ENCODE measurements at regions not wholly inside any gene's neighbourhood (a gene's known extent, or its start where the extent isn't known, plus 50 kb on each side); places are given as distances from the start of the nearest gene placed in this dataset.

GRCh38 chr5:93352186-93352585 lies 228.8 kb downstream of the NR2F1-AS1 start:
- TF ChIP-seq TAF1 (IDR thresholded peaks at IDR 0.05; ENCODE audit: low read depth) = no peak

GRCh38 chr5:93349613-93350012 lies 231.4 kb downstream of the NR2F1-AS1 start:
- TF ChIP-seq ZBTB7A (IDR thresholded peaks at IDR 0.05; ENCODE audit: low read depth) (no peak), NFIC (IDR thresholded peaks at IDR 0.05) (no peak), CREB1 (IDR thresholded peaks at IDR 0.05; ENCODE audit: low read depth) (no peak), TAF1 (IDR thresholded peaks at IDR 0.05; ENCODE audit: low read depth) (no peak), USF1 (IDR thresholded peaks at IDR 0.05) (no peak)

DNA sequence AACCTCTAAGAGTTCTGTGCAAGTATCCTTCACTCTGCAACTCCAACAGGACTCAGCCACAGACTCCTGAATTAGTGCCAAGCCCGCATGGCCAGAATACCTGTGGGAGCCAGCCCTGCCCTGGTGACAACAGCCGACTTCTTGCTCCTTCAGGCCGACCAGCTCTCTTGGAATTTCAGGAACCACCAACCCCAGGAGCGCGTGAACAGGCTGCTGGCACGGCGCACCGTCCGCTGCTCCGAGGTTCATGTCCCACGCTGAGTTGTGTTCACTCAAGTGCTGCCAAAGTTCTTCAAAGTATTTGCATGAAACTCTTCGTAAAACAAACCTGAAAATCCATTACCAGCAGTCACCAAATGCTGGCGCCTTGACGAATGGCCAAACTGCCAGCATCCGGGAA lies 232.8 kb downstream of the NR2F1-AS1 start:
- no peak for TF ChIP-seq RAD21 (IDR thresholded peaks at IDR 0.05; ENCODE audit: low read depth)
- no peak for TF ChIP-seq CREB1 (IDR thresholded peaks at IDR 0.05; ENCODE audit: low read depth)
- no peak for TF ChIP-seq CEBPB (IDR thresholded peaks at IDR 0.05)
- peak; percentile 12; the same call in 1 of the 2 replicates for TF ChIP-seq NFIC (IDR thresholded peaks at IDR 0.05)
- peak; percentile 51 for TF ChIP-seq TEAD4 (IDR thresholded peaks at IDR 0.05)
- no peak for TF ChIP-seq FOXM1 (IDR thresholded peaks at IDR 0.05; ENCODE audit: borderline replicate concordance, low read depth)
- TF ChIP-seq REST (IDR thresholded peaks at IDR 0.05; ENCODE audit: low read depth) = no peak
- TF ChIP-seq EP300 (IDR thresholded peaks at IDR 0.05; ENCODE audit: borderline replicate concordance) = no peak
- no peak for TF ChIP-seq TAF1 (IDR thresholded peaks at IDR 0.05; ENCODE audit: low read depth)
- TF ChIP-seq TCF12 (IDR thresholded peaks at IDR 0.05; ENCODE audit: low read depth) = no peak

GRCh38 chr5:93346301-93346700 lies 234.7 kb downstream of the NR2F1-AS1 start:
- TF ChIP-seq ZBTB7A (IDR thresholded peaks at IDR 0.05; ENCODE audit: low read depth) (no peak), CEBPB (IDR thresholded peaks at IDR 0.05) (no peak), TAF1 (IDR thresholded peaks at IDR 0.05; ENCODE audit: low read depth) (no peak), CREB1 (IDR thresholded peaks at IDR 0.05; ENCODE audit: low read depth) (no peak), REST (IDR thresholded peaks at IDR 0.05; ENCODE audit: low read depth) (no peak), USF1 (IDR thresholded peaks at IDR 0.05) (no peak), YY1 (IDR thresholded peaks at IDR 0.05; ENCODE audit: low read depth) (no peak)
- TF ChIP-seq, protein P1, sequence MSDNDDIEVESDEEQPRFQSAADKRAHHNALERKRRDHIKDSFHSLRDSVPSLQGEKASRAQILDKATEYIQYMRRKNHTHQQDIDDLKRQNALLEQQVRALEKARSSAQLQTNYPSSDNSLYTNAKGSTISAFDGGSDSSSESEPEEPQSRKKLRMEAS (IDR thresholded peaks at IDR 0.05) = no peak

DNA sequence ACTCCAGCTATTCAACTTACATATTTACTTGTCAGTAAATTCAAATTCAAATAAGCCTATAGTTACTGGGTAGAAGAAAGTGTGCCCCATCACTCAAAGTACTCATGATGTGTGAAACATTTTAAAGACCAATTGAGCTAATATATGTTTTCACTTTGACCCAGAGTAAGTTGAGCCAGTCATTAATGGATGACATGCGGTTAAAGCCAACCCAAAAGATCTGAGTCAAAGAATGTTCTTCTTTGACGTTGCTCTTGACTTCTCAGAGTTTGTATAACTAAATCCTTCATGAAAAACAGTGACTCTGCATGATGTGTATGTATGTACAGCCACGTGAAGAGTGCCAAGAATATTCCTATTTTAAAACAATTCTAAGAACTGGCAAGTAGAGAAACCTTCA lies 237.4 kb downstream of the NR2F1-AS1 start:
- TF ChIP-seq ZBTB7A (IDR thresholded peaks at IDR 0.05; ENCODE audit: low read depth) (no peak), NFIC (IDR thresholded peaks at IDR 0.05) (no peak), YY1 (IDR thresholded peaks at IDR 0.05; ENCODE audit: low read depth) (no peak), TAF1 (IDR thresholded peaks at IDR 0.05; ENCODE audit: low read depth) (no peak), CREB1 (IDR thresholded peaks at IDR 0.05; ENCODE audit: low read depth) (no peak), REST (IDR thresholded peaks at IDR 0.05; ENCODE audit: low read depth) (no peak), EGR1 (IDR thresholded peaks at IDR 0.05) (no peak)

DNA sequence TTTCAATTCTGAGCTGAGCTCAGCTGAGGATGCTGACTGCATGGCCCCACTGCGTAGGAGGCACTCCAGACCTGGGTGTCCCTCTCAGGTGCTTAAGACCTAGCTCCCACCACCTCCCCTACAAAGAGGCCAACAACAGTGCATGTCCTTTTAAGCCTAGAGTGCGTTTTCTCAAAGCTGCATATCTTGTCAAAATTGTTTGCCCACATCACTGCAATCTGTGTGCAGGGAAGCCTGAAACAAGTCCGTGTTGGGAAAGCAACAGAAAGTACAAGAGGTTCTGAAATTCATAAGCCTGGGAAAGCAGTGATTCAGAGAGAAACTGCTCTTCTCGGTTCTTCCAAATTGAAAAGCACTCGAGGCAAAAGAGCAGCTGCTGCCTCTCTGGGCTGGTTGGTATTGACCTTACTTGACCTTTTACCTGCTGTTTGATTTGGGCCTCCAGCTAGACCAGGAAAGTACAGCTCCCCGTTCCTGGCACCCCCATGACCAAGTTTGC lies 238.4 kb downstream of the NR2F1-AS1 start:
- TF ChIP-seq TAF1 (IDR thresholded peaks at IDR 0.05; ENCODE audit: low read depth) (no peak), EGR1 (IDR thresholded peaks at IDR 0.05) (no peak), REST (IDR thresholded peaks at IDR 0.05; ENCODE audit: low read depth) (no peak), YY1 (IDR thresholded peaks at IDR 0.05; ENCODE audit: low read depth) (no peak), USF1 (IDR thresholded peaks at IDR 0.05) (no peak)
